SU-DHL-6 (cell line): ENCODE measurements at regions not wholly inside any gene's neighbourhood (a gene's known extent, or its start where the extent isn't known, plus 50 kb on each side); places are given as distances from the start of the nearest gene placed in this dataset.
"Not testable (repeated sequence)": the region's sequence is repeated elsewhere in the genome, so short reads cannot be mapped to it uniquely, and the experiment has no call there.

Experiments used
- CTCF ChIP-seq: fragments of 200-600 bp; sonication (generic); IDR thresholded peaks from one replicate; pipeline ENCODE4 v1.5.1; 2017; ENCODE audit warnings: antibody characterized with exemption, mild to moderate bottlenecking, low read length, moderate library complexity; ENCODE audit not compliant: insufficient read depth, poor library complexity, severe bottlenecking
- EZH2phosphoT487 ChIP-seq: fragments of 200-600 bp; sonication (generic), shearing (Covaris generic); conservative IDR thresholded peaks from 2 replicates; pipeline ENCODE4 v1.6.1; 2018; ENCODE audit warnings: mild to moderate bottlenecking, antibody characterized with exemption, low read length, moderate library complexity, mixed read lengths

GRCh38 chr22:11285839-11286205, 4242.2 kb upstream of the OR11H1 start:
- TF ChIP-seq CTCF, EZH2phosphoT487: not testable (repeated sequence)
